GM19351 (cell line): ENCODE measurements at regions not wholly inside any gene's neighbourhood (a gene's known extent, or its start where the extent isn't known, plus 50 kb on each side); places are given as distances from the start of the nearest gene placed in this dataset.

Experiments used
- ATAC-seq: cut with Tn5 transposase; IDR thresholded peaks from one replicate; pipeline ENCODE4 v1.9.1; 2021; ENCODE audit warnings: mild to moderate bottlenecking, moderate library complexity; ENCODE audit not compliant: unreplicated experiment

DNA sequence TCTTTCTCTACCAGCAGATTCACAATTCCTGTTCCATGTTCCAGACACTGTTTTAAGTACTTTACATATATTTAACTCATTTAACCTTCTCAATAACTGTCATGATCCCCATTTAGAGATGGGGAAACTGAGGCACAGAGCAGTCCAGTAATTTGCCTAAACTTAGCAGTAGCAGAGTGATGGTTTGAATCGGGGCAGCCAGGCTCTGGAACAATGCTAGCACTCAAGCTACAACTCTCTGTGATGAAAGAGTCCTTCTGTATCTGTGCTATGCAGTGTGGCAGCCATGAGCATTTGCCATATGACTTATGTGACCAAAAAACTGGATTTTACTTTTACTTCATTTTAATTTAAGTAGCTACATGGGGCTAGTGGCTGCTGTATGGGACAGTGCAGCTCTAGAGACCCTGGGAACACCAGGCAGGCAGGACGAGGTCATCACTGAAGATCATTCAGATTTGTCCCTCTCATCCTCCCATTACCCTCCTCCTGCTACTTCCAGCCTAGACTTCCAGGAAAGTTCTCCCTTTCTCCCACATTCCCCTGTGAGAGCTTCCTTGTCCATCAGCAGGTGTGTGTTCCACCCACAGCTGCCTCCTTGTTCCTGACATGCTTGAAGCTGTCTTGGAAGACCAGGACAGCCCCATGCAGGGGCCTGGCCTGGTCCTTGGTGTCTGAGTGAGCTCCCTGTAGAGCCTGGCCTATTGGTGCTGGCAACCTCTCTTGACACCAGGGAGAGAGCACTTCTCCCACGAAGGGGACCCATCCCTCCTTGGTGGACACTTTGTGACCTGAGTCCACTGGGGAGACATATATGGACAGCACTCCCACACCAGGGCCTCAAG lies 157.0 kb downstream of the MRPL14 start:
- no peak for ATAC-seq

DNA sequence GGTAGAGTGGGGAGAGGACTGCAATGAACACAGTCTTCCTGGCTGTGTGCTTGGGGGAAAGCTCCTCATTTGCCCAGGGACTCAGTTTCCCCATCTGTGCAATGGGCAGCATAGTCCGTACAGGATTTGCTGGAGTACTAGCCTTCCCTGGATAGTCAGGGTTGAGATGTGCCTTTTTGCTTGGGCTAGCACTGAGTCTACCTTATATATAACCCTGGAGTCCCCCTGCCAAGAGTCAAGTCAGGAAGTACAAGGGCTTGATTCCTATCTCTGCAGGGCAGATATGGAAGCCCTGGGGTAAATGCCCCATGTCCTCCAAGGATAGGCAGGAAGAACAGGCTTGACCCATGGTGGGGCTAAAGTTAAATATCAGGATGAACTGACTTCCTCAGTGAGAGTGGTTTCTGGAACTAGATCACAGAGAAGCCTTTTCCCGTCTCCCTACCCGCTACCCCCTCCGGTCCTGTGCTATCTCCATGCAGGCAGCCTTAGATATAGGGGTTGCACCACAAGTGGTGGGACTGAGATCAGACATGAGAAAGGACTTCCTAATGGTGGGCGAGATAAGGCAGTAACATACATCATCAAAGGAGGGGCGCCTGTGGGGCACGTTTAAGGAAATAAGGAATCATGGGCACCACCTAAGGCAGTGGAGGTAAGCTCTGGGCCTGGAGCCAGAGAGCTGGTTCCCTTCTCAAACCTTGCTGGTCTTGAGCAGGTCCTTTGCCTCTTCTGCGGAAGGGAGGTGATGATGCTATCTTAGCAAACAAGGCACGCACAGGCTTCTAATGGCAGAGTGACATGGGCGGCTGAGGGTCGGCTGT lies 157.9 kb downstream of the MRPL14 start:
- no peak for ATAC-seq

DNA sequence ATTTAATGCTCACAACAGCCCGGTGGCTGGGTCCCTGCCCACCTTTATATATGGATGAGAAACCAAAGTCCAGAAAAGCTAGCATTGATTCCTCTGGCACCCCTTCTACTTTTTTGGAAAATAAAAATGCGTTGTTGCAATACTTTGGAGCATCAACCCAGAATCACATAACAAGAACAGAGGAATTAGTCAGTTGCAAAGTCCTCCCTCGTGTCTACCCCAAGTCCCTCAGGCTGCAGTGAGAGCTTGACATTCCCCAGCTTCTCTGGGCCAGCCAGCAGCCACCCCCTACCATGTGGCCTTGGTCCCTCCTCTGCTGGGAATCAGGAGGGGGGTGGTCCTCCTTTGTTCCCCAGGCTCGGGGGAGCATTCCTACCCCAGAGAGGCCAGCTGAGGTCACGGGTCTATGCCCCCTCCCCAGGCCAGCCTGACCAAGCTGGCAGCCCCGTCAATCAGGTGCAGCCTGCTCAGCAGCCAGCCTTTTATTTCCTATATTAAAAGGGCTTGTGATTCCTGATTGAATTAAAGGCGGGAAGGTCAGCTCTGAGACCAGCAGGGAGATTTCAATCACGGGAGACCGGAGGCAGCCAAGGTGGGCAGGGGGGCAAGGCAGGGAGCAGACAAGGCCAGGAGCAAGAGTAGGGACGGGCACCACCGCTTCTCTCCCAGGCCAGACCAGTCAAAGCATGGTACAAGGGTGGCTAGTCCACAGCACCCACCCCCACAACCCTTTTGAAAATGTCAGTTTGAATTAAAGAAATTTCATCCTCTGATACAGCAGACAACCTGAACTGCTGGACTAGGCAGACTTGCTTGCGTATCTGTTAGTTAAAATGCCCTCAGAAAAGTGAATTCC lies 158.9 kb downstream of the MRPL14 start:
- ATAC-seq, result no peak

DNA sequence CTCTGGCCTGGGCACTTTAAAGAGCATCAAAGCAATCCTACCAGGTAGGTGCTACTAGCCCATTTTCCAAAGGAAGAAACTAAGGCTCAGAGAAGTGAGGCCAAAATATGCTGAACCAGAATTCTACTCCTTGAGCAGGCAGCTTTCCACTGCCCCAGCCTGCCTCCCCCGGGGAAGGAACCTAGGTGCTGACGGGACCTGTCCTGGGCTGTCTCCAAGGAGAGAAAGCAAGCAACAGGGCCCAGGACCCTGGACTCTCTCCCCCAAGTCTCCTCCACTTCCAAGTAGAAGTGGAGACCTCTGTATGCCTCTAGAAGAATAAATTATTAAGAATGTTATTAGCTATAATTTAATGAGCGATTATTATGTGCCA lies 159.5 kb downstream of the MRPL14 start:
- ATAC-seq, result no peak

DNA sequence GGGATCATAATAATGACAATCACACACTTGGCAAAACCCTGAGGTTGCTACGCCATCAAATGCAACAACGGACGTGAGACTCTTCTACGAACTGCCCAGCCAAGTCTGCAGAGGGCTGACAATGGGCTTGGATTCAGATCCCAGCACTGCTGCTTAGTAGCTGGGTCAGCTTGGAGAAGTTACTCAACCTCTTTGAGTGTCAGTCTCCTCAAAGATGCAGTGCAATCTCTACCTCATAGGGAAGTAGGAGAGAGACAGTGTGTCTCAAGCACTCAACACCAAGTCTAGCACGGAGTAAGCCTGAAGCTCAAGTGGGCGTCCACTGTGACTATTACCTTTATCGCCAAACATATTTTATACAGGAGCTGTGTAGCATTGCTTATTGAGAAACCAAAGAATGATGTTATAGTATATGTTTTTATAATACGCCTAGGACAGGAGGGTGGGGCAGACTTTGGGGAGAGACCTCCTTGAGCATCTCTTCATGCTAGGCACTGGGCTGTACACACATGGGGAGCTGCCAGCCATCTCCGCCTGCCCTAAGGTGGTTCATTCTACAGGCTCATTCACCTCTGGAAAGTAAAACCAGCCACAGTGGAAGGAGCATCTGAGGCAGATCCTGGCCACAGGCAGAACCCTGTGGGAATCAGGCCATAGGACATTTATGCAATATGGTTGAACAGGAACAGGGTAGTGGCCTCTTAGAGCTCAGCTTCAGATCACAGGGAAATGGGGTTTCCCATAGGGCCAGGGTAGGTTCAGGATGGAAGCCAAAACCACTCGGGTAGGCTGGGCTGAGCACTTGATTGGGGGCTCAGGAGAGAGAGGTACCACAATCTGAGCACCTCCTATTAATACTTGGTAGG lies 160.2 kb downstream of the MRPL14 start:
- ATAC-seq, result no peak

DNA sequence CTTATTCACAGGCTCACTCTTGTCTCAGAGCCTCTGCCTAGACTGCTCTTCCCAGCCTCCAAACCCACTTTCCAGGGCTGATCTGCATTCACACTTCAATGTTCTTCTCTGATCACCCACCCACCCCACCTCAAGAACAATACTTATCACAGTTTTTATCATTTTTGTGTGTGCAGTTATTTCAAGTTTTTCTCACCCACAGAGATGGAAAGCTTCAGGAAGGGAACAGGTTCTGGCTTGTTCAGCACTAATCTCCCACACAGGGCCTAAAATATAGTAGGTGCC lies 160.9 kb downstream of the MRPL14 start:
- ATAC-seq, result no peak

DNA sequence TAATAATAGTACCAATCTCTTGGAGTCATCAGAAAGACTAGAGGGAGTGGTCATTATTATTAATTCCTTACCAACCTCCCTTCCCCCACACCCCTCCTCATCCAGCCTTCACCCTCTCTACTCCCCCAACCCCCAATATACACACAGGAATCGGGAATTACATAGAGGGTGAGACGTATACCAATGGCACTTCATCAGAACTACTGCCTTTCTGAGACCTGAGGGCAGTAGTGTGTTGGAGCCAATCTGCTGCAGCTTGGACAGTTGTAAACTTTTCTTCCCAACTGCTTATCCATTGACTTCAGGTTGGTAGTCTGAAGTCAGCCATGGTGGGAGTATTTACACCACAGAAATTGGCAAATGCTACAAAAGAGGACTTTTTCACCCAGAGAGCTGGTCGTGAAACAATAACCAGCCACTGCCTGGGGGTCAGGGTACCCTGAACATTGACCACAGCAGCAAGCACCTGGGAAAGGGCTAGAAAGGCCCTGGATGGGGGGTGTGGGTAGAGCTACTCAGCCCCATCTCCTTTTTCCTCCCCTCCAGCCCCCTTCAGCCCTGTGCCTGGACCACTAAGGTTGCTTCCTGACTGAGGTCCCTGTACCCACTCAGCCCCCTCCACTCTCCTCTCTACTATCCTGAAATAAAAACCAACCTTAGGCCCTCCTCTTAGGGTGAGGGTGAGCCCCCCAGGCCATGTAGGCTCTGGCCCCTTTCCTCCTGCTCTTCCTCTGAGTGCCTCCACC lies 161.5 kb downstream of the MRPL14 start:
- no peak for ATAC-seq

DNA sequence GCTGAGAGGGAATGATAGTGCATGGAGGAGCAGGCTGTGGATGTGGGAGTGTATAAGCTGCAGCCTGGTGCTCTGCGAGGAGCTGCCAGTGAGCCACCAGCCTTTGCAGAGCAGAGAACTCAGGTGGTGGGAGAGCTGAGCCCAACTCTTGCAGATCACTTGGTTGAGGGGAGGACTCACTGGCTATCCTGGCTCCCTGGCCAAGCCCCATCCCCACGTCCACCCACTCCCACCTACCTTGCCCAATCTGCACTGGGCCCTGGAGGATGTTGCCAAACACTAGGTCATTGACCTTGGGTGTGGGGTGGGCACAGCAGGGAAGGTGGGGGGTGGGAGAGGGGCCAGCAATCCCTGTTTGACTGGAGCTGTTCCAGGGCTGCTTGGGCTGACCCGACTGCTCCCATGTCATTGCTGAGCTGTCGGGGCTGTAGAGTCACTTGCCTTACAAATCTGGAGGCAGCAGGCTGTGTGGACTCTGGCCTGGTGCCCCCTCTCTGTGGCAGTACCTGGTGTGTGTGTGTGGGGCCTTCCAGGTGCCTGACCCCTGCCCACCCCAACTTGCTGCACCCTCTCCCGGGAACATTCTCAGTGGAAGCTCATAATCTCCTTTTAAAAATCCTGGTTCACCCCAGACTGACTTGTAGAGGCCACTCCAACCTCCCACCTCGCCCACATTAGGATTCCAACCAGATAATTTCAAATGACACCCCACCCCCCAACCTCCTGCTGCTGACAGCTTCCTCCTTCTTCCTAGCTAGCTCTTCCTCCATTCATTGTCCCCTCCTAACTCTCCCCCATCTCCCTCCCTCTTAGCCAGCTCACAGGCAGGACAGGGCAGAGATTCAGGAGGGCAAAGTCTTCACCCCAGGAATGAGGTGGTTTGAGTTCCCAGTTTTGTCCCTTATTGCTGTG lies 162.3 kb downstream of the MRPL14 start:
- ATAC-seq, result no peak

DNA sequence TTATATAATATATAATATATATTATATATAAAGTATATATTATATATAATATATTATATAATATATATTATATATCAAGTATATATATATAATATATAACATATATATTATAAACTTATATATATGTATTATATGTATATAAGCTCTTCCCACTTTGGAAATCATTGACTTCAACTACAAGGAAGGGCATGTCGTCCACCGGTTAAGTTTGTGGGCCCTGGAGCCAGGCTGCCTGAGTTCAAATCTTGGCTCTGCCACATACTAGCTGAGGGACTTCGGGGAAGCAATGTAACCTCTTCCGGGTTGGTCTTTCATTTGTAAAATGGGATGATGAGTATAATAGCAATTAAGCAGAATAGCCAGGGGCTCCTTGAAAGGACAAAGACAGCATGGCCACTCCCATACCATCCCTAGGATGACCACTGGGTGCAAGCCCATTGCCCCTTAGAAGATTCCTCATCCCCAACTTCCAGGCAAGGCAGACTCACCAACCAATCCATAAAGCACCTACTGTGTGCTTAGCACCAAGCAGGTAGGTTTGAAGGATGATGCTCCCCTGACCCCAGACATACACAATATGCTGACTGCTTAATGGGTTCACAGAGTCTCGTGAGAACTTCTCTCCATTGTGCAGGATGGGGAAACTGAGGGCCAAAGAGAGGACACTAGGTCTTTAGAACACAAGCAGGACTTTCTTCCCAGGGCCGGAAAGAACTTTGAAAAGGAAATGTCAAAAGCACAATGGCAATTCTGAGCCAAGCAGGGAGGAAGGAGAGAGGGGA lies 163.2 kb downstream of the MRPL14 start:
- no peak for ATAC-seq

DNA sequence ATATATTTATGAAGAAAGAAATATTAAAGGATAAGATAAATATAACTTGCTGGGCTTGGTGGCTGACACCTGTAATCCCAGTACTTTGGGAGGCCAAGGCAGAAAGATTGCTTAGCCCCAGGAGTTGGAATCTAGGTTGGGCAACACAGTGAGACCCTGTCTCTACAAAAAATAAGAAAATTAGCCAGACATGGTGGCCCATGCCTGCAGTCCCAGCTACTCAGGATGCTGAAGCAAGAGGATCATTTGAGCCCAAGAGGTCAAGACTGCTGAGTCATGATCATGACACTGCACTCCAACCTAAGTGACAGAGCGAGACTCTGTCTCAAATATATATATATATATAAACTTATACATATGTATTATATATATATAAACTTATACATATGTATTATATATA lies 164.0 kb downstream of the MRPL14 start:
- no peak for ATAC-seq

DNA sequence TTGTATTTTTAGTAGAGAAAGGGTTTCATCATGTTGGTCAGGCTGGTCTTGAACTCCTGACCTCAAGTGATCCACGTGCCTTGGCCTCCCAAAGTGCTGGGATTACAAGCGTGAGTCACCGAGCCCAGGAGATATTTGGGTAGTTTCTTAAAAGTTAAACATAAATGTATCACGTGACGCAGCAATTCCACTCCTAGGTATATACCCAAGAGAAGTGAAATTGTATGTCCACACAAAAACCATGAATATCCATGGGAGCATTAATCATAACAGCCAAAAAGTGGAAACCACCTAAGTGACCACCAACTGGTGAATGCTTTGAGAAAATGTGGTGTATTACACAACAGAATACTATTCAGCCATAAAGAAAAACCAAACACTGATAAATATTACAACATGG lies 164.8 kb downstream of the MRPL14 start:
- ATAC-seq, result no peak

DNA sequence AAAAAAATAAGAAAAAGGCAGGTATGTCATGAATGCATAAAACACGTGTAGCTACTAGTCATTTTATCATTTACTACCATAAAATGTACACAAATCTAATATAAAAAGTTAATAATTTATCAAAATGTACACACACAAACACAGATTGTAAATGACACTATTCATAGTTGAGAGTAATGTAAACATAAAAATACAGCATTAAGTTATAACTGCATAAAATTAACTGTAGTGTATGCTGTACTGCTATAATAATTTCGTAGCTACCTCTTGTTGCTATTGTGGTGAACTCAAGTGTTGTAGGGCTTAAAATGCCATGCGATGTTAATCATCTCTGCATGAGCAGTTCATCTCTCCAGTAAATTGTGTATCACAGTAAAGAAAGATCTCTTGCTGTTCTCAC lies 170.0 kb downstream of the MRPL14 start:
- ATAC-seq, result no peak

DNA sequence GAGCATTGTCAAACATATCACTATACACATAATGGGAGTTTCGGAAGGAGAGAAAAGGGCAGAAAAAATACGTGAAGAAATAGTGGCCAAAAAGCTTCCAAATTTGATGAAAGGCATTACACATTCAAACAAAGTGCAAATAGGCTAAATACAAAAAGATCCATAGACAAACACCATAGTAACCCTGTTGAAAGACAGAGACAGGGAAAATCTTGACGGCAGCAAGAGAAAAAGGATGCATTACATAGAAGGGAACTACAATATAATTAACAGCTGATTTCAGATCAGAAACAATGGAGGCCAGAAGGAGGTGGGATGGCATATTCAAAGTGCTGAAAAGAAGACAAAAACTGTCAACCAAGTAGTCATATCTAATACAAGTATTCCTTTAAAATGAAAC lies 170.8 kb downstream of the MRPL14 start:
- ATAC-seq, result no peak

DNA sequence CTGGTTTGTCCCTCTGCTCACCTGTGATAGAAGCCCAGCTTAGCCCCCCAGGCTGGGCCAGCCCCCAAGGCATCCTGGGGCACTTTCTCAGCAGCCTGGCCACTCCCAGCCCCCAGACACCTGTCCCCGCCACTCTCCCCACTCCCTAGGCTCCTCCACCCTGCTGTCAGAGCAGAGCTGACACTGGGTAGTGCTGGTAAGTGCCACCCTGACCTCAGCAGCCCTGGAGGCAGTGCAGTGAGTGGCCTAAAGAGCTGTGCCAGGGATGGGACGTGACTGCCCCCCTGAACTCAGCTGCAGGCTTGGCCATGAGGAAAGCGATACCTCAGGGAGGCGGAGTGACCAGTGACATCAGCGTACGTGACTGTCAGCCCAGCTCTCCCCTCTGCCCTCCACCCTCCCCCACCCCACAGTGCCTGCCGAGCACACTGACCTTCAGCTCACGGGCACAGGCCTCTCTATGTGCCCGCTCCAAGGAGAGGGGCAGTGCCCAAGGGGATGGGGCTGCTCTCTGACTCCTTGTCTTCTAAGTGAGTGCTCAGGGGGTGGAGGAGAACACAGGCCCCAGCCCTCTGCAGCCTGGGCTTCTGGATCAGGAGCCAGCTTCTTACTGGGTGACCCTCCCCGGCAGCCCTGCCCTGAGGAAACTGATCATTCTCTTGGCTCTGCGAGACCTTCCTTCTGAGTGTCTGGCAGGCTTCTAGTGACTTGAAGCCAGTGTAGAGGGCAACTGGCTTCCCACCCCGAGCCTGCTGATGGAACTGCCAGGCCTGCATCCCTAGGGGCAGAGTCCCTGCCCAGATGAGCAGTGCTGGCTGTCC lies 172.7 kb downstream of the MRPL14 start:
- no peak for ATAC-seq

DNA sequence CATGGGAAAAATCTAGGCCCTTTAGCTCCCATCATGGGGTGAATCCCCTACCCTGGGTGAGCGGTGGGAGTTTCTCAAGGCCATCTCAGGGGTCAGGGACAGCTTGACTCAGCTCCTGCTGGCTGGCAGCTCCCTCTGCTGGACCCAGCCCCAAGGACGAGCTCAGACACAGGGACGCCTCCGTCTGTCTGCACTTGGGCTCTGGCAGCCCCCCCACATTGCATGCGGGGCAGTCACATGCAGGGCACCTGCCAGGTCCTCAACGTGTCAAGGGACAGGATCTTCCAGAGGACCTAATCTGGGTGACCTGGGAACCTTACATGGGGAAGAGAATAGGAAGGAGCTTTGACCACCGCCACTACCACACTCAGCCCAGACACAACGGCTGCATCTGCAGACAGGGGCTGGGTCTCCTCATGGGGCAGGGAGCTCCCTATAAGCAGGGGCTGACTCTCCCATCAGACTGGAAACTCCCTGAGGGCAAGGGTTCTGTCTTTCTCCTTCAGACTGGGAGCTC lies 173.4 kb downstream of the MRPL14 start:
- no peak for ATAC-seq

DNA sequence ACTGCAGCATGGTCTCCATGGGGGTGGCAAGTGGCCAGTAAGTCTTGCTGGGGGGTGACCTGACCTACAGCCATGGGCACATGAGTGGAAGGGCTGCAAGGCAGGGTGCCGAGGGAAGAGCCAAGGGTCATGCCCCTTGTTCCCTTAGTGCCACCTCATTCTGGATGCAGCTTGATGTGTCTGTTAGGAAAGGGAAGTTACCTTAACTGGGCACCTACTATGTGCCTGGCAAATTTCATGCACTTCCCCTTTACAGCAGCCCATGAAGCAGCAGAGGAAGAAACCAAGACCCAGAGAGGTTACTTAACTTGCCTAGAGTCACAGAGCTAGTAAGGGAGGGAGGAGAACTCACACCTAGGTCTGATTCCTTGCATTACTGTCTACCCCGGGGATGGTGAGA lies 174.0 kb downstream of the MRPL14 start:
- no peak for ATAC-seq

DNA sequence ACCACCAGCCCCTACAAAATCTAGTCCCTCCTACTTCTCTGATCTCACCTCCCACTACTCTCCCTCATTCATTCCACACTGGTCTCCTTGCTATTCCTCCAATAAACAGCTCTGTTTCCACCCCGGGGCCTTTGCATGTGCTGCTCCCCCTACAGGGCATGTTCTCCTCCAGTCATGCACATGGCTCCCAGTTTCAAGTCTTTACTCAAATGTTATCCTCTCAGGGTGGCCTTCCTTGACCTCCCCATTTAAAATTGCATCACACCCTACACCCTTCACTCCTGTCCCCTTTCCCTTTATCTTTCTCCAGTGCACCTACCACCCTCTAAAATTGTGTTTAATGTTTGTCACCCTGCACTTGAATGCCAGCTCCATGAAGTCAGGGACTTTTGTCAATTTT lies 174.5 kb downstream of the MRPL14 start:
- ATAC-seq, result no peak
